Naive thymus-derived CD4-positive, alpha-beta T cell (primary cell): ENCODE measurements at regions not wholly inside any gene's neighbourhood (a gene's known extent, or its start where the extent isn't known, plus 50 kb on each side); places are given as distances from the start of the nearest gene placed in this dataset.

Experiments used
- ATAC-seq: fragments of 150-1000 bp; cut with Tn5 transposase; 2 replicates; pipeline ENCODE4 v1.10.0; 2021; ENCODE audit warnings: mild to moderate bottlenecking, moderate library complexity
- CTCF ChIA-PET: fragments of 350-600 bp; sonication (Branson Sonifier 250); formaldehyde crosslinking; loops from one replicate; lab custom pipeline; 2021; ENCODE audit warnings: antibody characterized with exemption; lab: Charles Lee
- POLR2A ChIA-PET: fragments of 350-600 bp; sonication (Branson Sonifier 250); formaldehyde crosslinking; loops from one replicate; lab custom pipeline; 2021; ENCODE audit warnings: antibody characterized with exemption, inconsistent platforms; lab: Charles Lee
- DNase-seq, 9 donors: peaks; one replicate each; pipeline versions ENCODE4 v3.0.0 to v3.0.0-alpha.2; 2020 to 2022; ENCODE audit warnings: mixed read lengths in 1 of 9
- H3K27ac ChIP-seq: one replicate; pipeline ENCODE4 v1.7.0; 2013; ENCODE audit warnings: mild to moderate bottlenecking, low read depth, low read length, moderate library complexity
- H3K27me3 ChIP-seq, 2 donors: one replicate each; pipeline ENCODE4 v1.7.0; 2013; ENCODE audit warnings: low read length in 2 of 2, mild to moderate bottlenecking in 2 of 2, moderate library complexity in 2 of 2; ENCODE audit not compliant: control insufficient read depth in 2 of 2, insufficient read depth in 2 of 2
- H3K36me3 ChIP-seq, 3 experiments: 1 replicate in 2 of 3; 2 replicates in 1 of 3; pipeline ENCODE4 v1.7.0; 2013; ENCODE audit warnings: low read length in 3 of 3, mild to moderate bottlenecking in 3 of 3, moderate library complexity in 1 of 3; ENCODE audit not compliant: insufficient read depth in 3 of 3, control insufficient read depth in 2 of 3
- H3K4me1 ChIP-seq, 2 donors: one replicate each; pipeline ENCODE4 v1.7.0; 2013; ENCODE audit warnings: low read length in 2 of 2, mild to moderate bottlenecking in 2 of 2, moderate library complexity in 1 of 2; ENCODE audit not compliant: control insufficient read depth in 2 of 2, insufficient read depth in 2 of 2
- H3K4me3 ChIP-seq: 2 replicates; pipeline ENCODE4 v1.7.0; 2013; ENCODE audit warnings: mild to moderate bottlenecking, low read length
- H3K9me3 ChIP-seq, 3 experiments: 1 replicate in 2 of 3; 2 replicates in 1 of 3; pipeline ENCODE4 v1.7.0; 2013; ENCODE audit warnings: low read length in 3 of 3; ENCODE audit not compliant: control insufficient read depth in 2 of 3
- H3K27ac Mint-ChIP-seq, 9 donors: one replicate each; pipeline ENCODE4 v1.8.0; 2020 to 2022; ENCODE audit warnings: mixed read lengths in 9 of 9, mild to moderate bottlenecking in 8 of 9, moderate library complexity in 5 of 9, inconsistent platforms in 2 of 9
- H3K27me3 Mint-ChIP-seq, 5 donors: one replicate each; pipeline ENCODE4 v1.8.0; 2021 to 2022; ENCODE audit warnings: mixed read lengths in 5 of 5, mild to moderate bottlenecking in 1 of 5
- H3K36me3 Mint-ChIP-seq, 5 donors: one replicate each; pipeline ENCODE4 v1.8.0; 2020 to 2022; ENCODE audit warnings: mixed read lengths in 5 of 5, mild to moderate bottlenecking in 3 of 5, inconsistent platforms in 1 of 5
- H3K4me1 Mint-ChIP-seq, 7 donors: one replicate each; pipeline ENCODE4 v1.8.0; 2020 to 2022; ENCODE audit warnings: mixed read lengths in 7 of 7, mild to moderate bottlenecking in 3 of 7, inconsistent platforms in 1 of 7
- H3K4me3 Mint-ChIP-seq, 10 donors: one replicate each; pipeline ENCODE4 v1.8.0; 2020 to 2022; ENCODE audit warnings: mild to moderate bottlenecking in 10 of 10, mixed read lengths in 10 of 10, moderate library complexity in 6 of 10, inconsistent platforms in 2 of 10
- H3K9me3 Mint-ChIP-seq, 11 donors: one replicate each; pipeline ENCODE4 v1.8.0; 2020 to 2022; ENCODE audit warnings: mixed read lengths in 11 of 11, mild to moderate bottlenecking in 4 of 11, inconsistent platforms in 1 of 11, moderate library complexity in 1 of 11
- intact Hi-C, 2 donors: fragments of 100-400 bp; cut with micrococcal nuclease; formaldehyde crosslinking; loops; one replicate each; pipeline ENCODE4 v1.15.1; 2023

DNA sequence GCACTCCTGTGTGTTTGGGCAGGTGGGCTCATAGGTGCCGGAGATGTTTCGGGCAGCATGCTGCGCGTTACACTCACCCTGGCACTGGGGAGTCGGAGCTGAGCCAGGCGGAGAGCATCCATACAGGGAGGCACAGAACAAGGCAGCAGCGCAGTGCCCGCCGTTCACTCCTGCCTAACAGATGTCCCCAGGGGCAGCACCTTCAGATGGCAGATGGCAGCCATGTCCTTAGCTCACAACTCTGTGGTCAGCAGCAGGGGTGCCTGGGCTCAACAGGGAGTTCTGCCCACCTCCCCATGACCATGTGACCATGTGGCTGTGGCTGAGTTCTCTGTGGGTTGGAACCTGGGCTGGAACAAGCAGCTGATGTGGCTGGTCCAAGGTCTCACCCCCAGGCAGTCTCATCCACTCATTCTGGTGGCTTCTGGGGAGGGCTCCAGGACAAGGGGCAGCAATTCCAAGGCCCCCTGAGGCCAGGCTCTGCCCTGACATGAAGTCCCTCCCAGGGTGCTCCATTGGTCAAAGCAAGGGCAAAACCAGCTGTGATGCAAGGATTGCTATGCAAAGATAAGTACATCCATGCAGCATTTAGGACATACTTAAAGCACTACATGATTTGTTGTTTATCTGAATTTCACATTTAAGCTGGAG lies 64.2 kb downstream of the MRPL36 start:
- H3K27me3 Mint-ChIP-seq, result peaks cover 14 to 19% (median 18%) of the 10 kb centered on the region in 5 donors
- Histone ChIP-seq H3K4me3 (no peak overlapping the region), H3K36me3 (no peaks in the 10 kb centered on the region), H3K4me1 (no peaks in the 10 kb centered on the region), H3K27me3 (no peaks in the 10 kb centered on the region), H3K9me3 (peaks cover 0 to 4% (median 0%) of the 10 kb centered on the region in 3 experiments), H3K27ac (no peak overlapping the region)
- H3K27ac Mint-ChIP-seq, result no peak overlapping the region
- H3K9me3 Mint-ChIP-seq, result peaks cover 0 to 13% (median 3%) of the 10 kb centered on the region in 11 donors
- no peak for ATAC-seq
- intact Hi-C loops, result loop anchor here (5.0 kb wide), 2 partner anchors 57 to 68 kb away; no protein-coding TSS in a partner anchor
- peaks cover 0 to 1% (median 0%) of the 10 kb centered on the region in 7 donors for H3K4me1 Mint-ChIP-seq
- CTCF ChIA-PET, result no interaction called here
- no peak for DNase-seq
- POLR2A ChIA-PET, result no interaction called here
- H3K36me3 Mint-ChIP-seq, result no peaks in the 10 kb centered on the region
- H3K4me3 Mint-ChIP-seq, result no peak overlapping the region

DNA sequence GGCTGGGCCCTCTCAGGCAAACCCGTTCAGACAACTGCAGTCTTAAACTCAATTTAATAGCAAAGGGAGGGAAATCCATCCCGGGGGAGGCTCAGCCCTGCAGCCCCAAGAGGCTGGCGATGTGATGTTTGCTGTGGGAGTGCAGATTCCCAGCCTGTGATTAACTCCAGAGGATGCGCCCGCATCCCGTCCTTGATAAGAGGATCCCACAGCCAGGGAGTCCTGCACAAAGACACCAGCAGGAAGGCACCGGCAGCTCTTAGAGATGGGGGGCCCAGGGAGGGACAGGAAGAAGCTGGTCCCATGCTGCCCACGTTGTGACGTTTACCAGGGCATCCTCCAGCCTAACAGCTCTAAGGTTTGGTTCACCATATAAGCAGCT lies 64.7 kb downstream of the MRPL36 start:
- Mint-ChIP-seq H3K9me3 (peaks cover 0 to 7% (median 2%) of the 10 kb centered on the region in 11 donors), H3K27me3 (peaks cover 15 to 18% (median 17%) of the 10 kb centered on the region in 5 donors), H3K27ac (no peak overlapping the region), H3K36me3 (no peaks in the 10 kb centered on the region), H3K4me3 (no peak overlapping the region), H3K4me1 (peaks cover 0 to 1% (median 0%) of the 10 kb centered on the region in 7 donors)
- Histone ChIP-seq H3K9me3 (peaks cover 0 to 2% (median 0%) of the 10 kb centered on the region in 3 experiments), H3K4me3 (no peak overlapping the region), H3K27ac (no peak overlapping the region), H3K27me3 (no peaks in the 10 kb centered on the region), H3K36me3 (no peaks in the 10 kb centered on the region), H3K4me1 (no peaks in the 10 kb centered on the region)
- POLR2A ChIA-PET, result no interaction called here
- CTCF ChIA-PET, result no interaction called here
- intact Hi-C loops, result loop anchor here (5.0 kb wide), 2 partner anchors 57 to 68 kb away; no protein-coding TSS in a partner anchor
- DNase-seq, result no peak
- ATAC-seq, result no peak

DNA sequence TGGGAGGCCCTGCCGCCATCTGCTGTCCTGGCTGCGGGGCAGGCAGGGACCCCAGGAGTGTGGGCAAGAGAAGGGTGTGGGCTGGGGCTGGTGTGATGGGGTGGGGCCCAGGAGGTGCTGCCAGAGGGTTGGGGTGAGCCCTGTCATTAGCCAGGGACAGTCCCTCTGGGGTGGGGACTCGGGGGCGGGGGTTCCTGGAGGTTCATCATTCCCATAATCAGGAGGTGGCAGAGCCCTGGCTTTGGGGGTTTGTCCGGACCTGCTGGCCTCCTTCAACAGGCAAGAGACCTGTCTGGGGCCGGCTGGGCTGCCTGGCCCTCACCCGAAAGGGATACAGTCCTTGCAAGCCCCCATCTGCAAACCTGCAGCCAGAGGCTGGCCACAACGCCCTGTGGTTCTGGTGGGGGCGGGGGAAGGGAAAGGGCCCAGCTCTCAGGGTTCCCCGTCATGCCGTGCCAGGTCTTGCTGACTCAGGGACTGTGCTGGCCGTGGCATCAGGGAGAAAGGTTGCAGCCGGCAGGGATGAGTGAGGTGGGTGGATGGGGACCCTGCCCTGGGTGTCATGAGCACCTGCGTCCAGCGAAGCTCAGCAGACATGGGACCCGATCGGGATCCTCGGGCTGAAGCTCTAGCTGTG lies 65.2 kb downstream of the MRPL36 start:
- H3K27ac Mint-ChIP-seq, result no peak overlapping the region
- Histone ChIP-seq H3K27ac (no peak overlapping the region), H3K36me3 (no peaks in the 10 kb centered on the region), H3K4me1 (no peaks in the 10 kb centered on the region), H3K4me3 (no peak overlapping the region), H3K27me3 (no peaks in the 10 kb centered on the region), H3K9me3 (no peaks in the 10 kb centered on the region)
- H3K36me3 Mint-ChIP-seq, result no peaks in the 10 kb centered on the region
- H3K4me3 Mint-ChIP-seq, result no peak overlapping the region
- peaks cover 0 to 2% (median 0%) of the 10 kb centered on the region in 11 donors for H3K9me3 Mint-ChIP-seq
- POLR2A ChIA-PET, result no interaction called here
- intact Hi-C loops, result no loop called here
- peaks cover 11 to 17% (median 14%) of the 10 kb centered on the region in 5 donors for H3K27me3 Mint-ChIP-seq
- ATAC-seq (no peak), DNase-seq (no peak)
- peaks cover 0 to 1% (median 0%) of the 10 kb centered on the region in 7 donors for H3K4me1 Mint-ChIP-seq
- CTCF ChIA-PET, result no interaction called here

DNA sequence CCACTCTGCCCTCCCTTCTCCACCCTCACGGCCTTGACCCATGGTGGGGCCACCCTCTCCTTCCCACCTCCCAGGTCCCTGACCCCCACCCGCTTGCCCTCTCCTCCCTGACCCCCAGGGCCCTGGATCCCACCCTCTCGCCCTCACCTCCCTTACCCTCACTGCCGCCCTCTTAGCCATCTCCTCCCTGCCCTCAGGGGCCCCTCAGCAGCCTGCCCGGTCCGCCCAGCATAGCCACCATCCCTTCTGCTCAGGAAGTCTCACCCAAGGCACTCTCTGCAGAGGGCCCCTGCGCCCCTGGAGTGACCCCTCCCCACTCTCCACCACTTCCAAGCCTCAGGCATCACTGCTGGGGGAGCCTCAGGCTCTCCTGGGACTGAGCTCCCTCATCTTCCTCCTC lies 66.3 kb downstream of the MRPL36 start:
- no peak overlapping the region for H3K27ac ChIP-seq
- intact Hi-C loops, result no loop called here
- Mint-ChIP-seq H3K4me1 (peaks cover 0 to 1% (median 0%) of the 10 kb centered on the region in 7 donors), H3K4me3 (no peak overlapping the region), H3K36me3 (no peaks in the 10 kb centered on the region), H3K27ac (no peak overlapping the region), H3K27me3 (peaks cover 4 to 14% (median 6%) of the 10 kb centered on the region in 5 donors), H3K9me3 (no peaks in the 10 kb centered on the region)
- ATAC-seq (no peak), DNase-seq (no peak)
- no peaks in the 10 kb centered on the region for H3K36me3 ChIP-seq
- H3K27me3 ChIP-seq, result no peaks in the 10 kb centered on the region
- H3K4me3 ChIP-seq, result no peak overlapping the region
- POLR2A ChIA-PET, result no interaction called here
- H3K9me3 ChIP-seq, result no peaks in the 10 kb centered on the region
- CTCF ChIA-PET, result interaction anchor here (0.7 kb wide), 1 partner anchor 37 kb away, joined by 3 read pairs; no protein-coding TSS in a partner anchor
- no peaks in the 10 kb centered on the region for H3K4me1 ChIP-seq

DNA sequence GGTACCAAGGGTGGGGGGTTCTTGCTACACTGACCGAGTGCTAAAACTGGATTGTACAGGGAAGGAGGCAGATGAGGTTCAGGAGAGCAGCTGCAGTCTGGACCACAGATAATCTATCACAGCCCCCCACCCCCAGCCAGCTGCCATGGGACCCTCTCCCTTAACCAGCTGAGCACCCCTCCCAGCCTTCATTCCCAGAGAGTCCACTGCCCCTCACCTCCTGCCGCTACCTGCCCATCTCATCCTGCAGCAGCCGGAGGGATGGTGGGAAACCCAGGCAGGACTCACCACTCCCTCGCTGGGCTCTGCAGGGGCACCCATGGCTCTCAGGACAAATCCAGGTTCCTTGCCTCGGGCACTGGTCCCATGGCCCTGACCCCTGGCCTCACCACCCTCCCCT lies 66.7 kb downstream of the MRPL36 start:
- H3K9me3 Mint-ChIP-seq, result no peaks in the 10 kb centered on the region
- Histone ChIP-seq H3K27me3 (no peaks in the 10 kb centered on the region), H3K4me3 (no peak overlapping the region), H3K9me3 (no peaks in the 10 kb centered on the region), H3K27ac (no peak overlapping the region), H3K4me1 (no peaks in the 10 kb centered on the region), H3K36me3 (no peaks in the 10 kb centered on the region)
- peaks cover under 1 to 14% (median 4%) of the 10 kb centered on the region in 5 donors for H3K27me3 Mint-ChIP-seq
- no peak overlapping the region for H3K27ac Mint-ChIP-seq
- no peak overlapping the region for H3K4me3 Mint-ChIP-seq
- ChIA-PET CTCF (no interaction called here), POLR2A (no interaction called here)
- no peak for ATAC-seq
- peaks cover 0 to 1% (median 0%) of the 10 kb centered on the region in 7 donors for H3K4me1 Mint-ChIP-seq
- DNase-seq, result no peak
- intact Hi-C loops, result no loop called here
- no peaks in the 10 kb centered on the region for H3K36me3 Mint-ChIP-seq

DNA sequence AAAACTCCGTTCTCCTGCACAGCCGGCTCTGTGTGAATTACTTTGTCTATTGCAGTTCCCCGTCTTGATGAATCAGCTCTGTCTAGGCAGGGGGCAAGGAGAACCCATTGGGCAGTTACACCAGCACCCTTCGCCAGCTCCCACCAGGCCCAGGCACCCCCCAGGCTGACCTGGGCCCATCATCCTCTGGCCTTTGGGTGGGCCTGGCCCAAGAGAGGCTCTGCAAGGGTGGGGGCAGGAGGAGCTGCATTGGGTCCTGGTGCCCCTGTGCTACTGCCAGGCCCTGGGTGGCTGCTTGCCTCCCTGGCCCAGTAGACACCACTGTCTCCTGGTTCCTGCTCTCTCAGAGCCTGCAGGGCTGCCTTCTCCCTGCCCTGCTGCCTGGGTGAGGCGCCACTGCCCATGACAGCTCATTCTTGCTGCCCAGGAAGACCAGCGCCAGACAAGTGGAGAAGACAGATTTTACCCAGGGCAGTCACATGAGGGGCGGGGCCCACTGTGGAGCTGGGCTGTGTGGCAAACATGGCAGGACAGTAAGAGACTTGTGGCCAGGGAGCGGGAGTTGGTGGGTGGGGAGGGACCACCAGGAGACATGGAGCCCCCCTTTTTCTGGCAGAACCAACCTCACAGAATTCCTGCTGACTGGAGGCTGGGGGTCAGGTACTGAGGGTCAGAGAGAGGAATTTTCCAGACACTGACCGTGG lies 67.2 kb downstream of the MRPL36 start:
- ATAC-seq (no peak), DNase-seq (no peak)
- ChIA-PET POLR2A (no interaction called here), CTCF (no interaction called here)
- H3K27ac Mint-ChIP-seq, result peak overlapping the region in 1 of 9 donors; percentile 1
- H3K27me3 ChIP-seq, result no peaks in the 10 kb centered on the region
- intact Hi-C loops, result no loop called here
- H3K36me3 Mint-ChIP-seq, result no peaks in the 10 kb centered on the region
- no peak overlapping the region for H3K4me3 ChIP-seq
- peaks cover 0 to 11% (median 4%) of the 10 kb centered on the region in 5 donors for H3K27me3 Mint-ChIP-seq
- H3K4me1 Mint-ChIP-seq, result peaks cover 0 to 1% (median 0%) of the 10 kb centered on the region in 7 donors
- H3K4me3 Mint-ChIP-seq, result no peak overlapping the region
- no peaks in the 10 kb centered on the region for H3K4me1 ChIP-seq
- no peak overlapping the region for H3K27ac ChIP-seq
- H3K9me3 ChIP-seq, result no peaks in the 10 kb centered on the region
- no peaks in the 10 kb centered on the region for H3K9me3 Mint-ChIP-seq
- no peaks in the 10 kb centered on the region for H3K36me3 ChIP-seq
